Raji (cell line): ENCODE measurements at regions not wholly inside any gene's neighbourhood (a gene's known extent, or its start where the extent isn't known, plus 50 kb on each side); places are given as distances from the start of the nearest gene placed in this dataset.

Source experiments
- POLR2A ChIP-seq: IDR thresholded peaks from 2 replicates; pipeline ENCODE4 v1.6.1; 2011; ENCODE audit warnings: low read depth, low read length, control low read depth; ENCODE audit not compliant: insufficient read depth

DNA sequence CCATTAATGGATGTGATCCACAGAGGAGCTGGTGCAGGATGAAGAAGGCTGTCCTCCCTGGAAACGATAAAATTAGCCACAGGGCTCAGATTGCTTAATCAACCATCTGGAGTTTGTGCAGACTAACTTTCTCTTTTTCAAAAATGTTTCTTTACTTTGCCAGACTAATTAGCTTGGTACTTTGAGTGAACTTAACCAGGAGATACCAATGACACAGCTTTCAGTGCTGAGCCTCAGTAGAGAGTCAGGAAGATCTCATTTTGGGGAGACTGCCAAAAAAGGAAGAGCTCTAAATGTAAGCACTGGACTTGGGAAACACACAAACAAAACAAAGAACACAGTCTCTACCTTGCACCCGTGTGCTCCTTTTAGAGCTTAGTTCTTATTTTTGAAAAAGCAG lies 248.1 kb upstream of the DEPDC1 start:
- no peak for TF ChIP-seq POLR2A

DNA sequence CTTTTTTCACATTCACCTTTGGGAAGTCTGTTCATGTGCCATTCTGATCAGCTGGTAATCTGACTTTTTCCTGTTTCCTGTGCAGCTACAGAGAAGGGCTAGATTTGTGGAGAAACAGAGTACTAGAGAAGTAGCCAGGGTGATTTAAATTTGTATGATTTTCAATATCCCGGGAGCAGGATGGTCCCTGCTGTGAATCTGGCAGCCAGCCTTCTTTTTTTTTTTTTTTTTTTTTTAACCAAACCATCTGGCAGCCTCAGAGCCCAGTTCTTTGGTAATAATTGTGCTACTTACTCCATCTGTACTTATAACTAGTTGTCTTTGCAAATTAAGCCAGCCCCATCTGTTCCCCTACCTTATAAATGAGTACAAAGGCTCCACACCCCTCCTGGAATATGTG lies 248.6 kb upstream of the DEPDC1 start:
- TF ChIP-seq POLR2A, result no peak

DNA sequence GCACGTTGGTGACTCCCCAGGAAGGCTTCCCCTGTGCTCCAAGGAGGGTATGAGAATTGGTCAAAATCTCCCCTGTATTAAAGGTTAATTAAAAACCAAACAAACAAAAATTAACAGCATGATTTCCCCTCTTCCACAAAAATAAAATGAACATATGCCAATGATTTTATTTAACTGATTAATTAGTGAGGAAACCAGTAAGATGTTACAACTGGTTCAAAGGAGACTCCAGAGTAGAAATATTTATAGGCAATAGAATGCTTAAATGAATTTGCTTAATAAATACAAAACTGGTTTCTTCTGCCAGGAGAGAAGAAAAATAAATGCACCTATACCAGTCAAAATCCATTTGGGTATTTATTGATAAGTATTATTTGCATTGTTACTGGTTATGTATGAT lies 249.5 kb upstream of the DEPDC1 start:
- TF ChIP-seq POLR2A, result no peak

DNA sequence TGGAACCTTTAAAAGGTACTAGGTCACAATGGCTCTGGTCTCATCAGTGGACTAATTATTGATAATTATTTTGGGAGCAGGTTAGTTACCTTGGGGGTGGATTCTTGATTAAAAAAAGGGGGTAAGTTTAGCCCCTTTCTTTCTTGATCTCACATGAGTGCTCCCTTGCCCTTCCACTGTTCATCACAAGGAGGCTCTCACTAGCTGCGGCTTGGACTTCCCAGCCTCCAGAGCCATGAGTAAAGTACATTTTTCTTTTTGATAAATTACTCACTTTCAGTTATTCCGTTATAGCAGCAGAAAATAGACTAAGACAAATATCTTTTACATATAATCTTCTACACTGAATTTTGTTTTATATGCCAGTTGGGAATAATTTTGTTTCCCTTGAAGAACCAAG lies 254.8 kb upstream of the DEPDC1 start:
- TF ChIP-seq POLR2A, result no peak

DNA sequence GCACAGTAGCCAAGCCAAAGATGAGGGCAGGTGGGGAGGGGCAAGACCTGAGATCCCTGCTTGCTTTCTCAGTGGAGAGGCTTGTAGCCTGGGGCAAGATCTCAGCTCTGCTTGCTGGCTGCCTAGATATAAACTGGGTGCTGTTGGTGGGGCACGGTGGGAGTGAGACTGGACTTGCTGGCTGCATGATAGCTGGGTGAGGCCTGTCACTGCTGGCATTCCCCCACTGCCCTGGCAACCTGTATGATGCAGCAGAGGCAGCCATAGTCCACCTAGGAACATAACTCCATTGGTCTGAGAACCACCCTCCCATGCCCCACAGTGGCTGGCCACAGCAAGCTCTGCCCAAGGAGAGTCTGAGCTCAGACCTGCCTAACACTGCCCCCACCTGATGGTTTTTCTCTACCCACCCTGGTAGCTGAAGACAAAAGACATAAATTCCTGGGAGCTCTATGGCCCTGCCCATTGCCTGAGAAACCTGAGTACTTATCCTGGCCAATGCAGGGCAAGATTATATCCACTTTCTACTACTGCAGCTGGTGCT lies 261.9 kb upstream of the DEPDC1 start:
- TF ChIP-seq POLR2A, result no peak

DNA sequence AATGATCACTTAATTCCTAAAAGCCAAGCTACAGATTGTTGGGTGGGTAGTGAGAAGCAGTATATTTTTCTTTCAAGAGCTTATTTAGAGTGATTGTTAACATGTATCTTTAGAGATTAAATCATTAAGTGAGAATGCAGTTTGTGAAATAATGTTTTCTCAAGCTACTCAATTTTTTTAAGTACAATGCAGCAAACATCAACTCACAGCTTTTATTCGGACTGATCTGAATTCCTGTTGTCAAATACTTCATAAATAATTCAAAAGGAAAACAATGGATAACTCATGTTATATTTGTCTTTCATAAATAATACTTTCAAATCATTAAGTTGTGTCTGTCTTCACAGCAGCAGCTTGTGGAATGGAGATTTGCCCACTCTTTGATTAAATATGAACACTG lies 271.1 kb upstream of the DEPDC1 start:
- no peak for TF ChIP-seq POLR2A

DNA sequence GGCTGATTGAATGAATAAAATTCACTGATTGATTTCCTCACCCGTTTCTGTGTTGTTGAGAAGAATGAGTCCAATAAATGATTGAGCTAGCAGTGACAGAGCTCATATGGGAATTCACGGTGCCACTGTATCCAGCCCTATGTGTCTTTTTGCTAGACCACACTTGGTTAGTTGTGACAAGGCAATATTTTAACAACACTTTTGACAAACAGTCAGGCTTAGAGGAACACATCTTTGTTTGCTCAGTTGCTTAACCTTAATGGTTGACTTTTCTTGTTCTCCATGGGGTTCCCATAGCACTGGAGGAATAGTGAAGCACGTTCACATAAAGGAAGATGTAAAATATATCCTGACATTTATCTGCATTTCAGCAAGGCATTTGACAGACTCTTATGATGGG lies 273.9 kb upstream of the DEPDC1 start:
- TF ChIP-seq POLR2A, result no peak

DNA sequence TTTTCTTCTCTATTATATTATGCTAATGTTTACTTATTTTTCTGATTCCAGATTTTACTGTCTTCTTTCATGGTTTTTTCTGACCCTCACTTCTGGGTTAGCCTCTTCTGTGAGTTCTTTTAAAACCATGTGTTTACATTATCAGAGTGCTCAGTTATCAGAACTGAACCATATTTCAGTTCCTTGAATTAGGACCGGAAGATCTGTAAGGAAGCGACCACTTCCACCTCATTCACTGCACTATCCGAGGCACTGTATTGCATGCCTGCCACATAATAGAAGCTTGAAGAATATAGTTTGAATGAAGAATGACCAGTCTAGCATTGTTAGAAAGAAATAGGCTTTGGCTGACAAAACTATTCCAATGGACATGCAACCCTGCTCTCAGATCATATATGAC lies 281.0 kb upstream of the DEPDC1 start:
- no peak for TF ChIP-seq POLR2A

DNA sequence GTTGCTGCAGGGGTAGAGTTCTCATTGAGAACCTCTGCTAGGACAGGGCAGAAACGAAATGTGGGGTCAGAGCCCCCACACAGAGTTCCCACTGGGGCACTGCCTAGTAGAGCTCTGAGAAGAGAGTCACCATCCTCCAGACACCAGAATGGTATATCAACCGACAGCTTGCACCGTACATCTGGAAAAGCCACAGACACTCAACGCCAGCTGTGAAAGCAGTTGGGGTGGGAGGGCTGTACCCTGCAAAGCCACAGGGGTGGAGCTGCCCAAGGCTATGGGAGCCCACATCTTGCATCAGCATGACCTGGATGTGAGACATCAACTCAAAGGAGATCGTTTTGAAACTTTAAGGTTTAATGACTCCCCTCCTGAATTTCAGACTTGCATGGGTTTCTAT lies 284.0 kb upstream of the DEPDC1 start:
- TF ChIP-seq POLR2A, result no peak

DNA sequence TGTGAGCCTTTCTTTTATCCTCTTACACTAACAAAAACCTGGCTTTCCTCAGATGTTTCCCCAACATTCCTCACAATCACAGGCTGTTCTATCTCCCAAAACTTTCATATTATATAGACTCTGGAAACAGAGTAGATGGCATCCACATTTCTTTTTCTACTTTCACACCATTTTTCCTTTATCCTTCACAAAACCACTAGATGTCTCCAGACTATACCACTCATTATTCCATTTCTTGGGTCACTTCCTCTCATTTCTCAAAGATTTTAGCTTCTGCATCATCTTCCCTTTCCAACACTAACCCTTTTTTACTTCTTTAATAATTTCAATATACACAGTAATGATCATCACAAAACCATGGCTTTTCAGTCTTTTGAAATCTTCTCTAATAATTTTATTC lies 286.0 kb upstream of the DEPDC1 start:
- TF ChIP-seq POLR2A, result no peak

DNA sequence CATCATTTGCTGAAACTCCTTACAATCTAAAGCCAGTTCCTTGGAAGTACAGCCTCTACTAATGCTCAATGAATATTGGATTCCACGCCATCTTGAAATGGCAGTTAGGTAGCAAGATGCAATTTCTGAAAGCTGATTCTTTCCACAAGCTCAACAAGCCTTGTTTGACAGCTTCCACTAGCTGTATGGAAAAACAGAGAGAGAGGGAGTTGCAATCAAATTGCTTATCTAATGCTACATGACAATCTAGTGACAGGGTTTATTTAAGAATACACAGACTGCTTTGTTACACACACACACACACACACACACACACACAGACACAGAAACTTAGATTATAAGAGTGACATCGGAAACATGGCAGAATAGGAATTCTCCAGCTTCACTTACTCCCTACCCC lies 288.4 kb upstream of the DEPDC1 start:
- TF ChIP-seq POLR2A, result no peak

DNA sequence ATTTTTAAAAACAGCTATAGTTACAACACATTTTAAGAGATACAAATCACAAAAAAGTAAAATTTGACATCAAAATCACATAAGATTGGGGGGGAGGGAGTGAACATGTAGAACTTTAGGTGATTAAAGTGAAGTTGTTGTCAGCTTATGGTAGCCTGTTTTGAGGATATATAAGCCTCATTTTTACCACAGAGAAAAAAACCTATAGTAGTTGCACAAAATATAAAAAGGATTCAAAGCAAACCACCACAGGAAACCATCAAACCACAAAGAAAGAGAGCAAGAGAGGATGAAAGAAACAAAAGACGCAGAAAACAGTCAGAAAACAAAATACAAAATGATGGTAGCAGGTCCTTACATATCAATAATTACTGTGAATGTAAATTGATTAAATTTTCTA lies 291.9 kb upstream of the DEPDC1 start:
- no peak for TF ChIP-seq POLR2A

DNA sequence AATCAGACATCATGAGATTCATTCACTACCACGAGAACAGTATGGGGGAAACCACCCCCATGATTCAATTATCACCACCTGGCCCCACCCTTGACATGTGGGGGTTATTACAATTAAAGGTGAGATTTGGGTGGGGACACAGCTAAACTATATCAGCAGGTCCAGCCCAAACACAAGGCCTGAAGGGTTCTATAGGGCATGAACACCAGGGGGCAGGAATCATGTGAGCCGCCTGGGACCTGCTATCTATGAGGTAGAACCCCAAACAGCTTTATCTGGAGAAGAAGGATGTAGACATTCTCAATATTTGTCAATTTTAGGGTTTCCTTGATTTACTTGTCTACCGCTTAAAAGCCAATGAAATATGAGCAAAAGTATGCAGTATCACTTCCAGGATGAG lies 294.9 kb upstream of the DEPDC1 start:
- TF ChIP-seq POLR2A, result no peak

DNA sequence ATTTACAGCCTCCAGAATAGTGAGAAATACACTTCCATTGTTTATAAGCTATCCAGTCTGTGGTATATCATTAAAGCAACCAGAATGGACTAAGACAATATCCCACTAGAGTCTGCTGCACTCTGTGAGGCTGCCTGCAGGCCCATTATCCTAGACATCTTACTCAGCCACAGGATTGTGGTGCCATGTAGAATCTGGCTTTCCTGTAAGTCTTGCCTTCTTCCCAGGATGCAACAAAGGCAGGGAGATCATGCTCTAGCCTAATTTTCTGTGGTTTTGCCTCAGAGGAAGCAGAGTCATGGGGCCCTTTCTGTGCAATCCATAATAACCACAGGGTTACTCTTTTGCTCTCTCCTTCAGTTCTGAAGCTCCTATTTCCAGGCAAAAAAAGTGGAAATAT lies 299.1 kb upstream of the DEPDC1 start:
- no peak for TF ChIP-seq POLR2A

DNA sequence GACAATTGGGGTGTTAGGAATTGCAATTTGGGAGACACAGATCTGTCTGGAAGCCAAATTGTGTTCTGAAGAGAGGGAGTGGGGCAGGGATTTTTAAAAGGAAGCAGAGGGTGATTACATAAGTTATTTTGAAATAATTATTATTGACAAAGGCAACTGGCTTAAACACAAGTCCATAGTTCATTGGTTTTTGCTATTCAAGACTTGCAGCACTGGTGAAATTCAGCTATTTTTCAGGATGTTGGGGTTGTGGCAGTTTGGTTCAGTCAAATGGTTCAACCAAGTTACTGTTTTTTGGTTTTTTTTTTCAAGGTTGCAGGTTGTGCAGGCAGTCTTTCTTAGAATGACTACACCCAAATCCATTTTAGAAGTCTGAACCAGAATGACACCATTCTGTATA lies 300.0 kb upstream of the DEPDC1 start:
- no peak for TF ChIP-seq POLR2A

DNA sequence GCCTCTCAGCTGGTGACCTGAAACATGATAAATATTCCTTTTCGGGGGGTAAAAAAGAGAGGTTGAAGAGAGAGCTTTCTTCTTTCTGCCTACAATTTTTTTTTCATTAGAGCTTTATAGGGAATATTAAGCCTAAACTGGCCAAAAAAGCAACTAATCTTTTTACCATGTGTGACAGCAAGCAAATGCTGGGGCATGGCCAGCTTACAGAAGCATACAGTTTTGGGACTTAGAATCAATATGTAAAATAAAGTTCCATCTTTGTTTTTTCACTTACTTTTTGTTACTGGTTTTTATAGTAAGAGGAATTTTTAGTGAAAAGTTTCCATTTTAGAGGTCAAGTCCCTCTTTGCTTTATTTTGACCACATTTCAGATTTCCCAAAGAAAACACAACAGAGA lies 301.2 kb upstream of the DEPDC1 start:
- no peak for TF ChIP-seq POLR2A

DNA sequence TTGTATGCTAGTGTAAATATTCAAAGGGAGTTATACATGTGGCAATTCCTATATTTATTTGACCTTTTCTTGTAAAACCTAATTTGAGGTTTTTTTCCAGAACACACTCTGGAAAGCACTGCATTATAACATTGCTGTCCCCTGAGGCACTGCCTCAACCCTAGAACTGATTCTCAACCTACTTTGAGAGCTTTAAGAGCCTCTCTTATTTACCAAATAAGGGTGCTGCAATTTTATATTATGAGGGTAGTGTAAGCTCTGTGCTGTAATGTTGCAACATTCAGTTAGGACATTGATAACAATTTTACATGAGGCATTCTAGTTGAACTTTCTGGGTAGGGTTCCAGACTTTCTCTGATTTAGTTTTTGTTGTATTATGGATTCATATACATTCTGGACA lies 302.2 kb upstream of the DEPDC1 start:
- no peak for TF ChIP-seq POLR2A

DNA sequence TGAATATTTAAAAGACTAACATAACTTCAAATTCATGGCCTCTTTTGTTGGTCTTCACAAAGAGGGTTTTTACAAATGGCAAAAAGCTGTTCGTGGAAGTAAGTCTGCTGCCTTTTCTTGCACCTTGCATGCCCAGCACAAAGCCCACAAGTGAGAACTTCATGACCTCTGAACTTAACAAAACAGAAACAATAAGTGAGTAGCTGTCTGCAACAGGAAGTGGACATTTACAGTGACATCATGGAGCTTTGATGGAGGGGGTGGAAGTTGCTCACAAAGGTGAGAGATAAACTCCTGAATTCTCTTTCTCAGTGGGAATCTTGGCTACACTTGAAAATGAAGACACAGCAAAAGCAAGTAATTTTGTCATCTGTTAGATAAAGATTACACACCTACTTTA lies 303.3 kb upstream of the DEPDC1 start:
- no peak for TF ChIP-seq POLR2A
